WTC11 (cell line): ENCODE measurements at regions not wholly inside any gene's neighbourhood (a gene's known extent, or its start where the extent isn't known, plus 50 kb on each side); places are given as distances from the start of the nearest gene placed in this dataset.

Source experiments
- AR ChIP-seq: fragments of 250-450 bp; sonication (Bioruptor Pico); IDR thresholded peaks from 2 replicates; pipeline ENCODE4 v1.9.0; 2021; ENCODE audit warnings: mild to moderate bottlenecking
- CTCF ChIP-seq: fragments of 200-600 bp; IDR thresholded peaks from 2 replicates; pipeline ENCODE4 v1.8.0; 2022; ENCODE audit warnings: antibody characterized with exemption
- NR2C2 ChIP-seq: sonication (generic); formaldehyde crosslinking; IDR thresholded peaks from 2 replicates; pipeline ENCODE4 v1.8.0; 2022; ENCODE audit warnings: mild to moderate bottlenecking, missing genetic modification reagents

GRCh38 chr6:56364431-56364826 lies 117.0 kb upstream of the COL21A1 start:
- no peak for TF ChIP-seq AR
- TF ChIP-seq NR2C2 (CRISPR knock-in tag): no peak
- TF ChIP-seq CTCF: no peak
